Lung (tissue), 11 donors: ENCODE measurements at regions not wholly inside any gene's neighbourhood (a gene's known extent, or its start where the extent isn't known, plus 50 kb on each side); places are given as distances from the start of the nearest gene placed in this dataset.

Experiments
- ATAC-seq: fragments of 200-7000 bp; cut with Tn5 transposase; one replicate; pipeline ENCODE4 v1.9.1; 2020; ENCODE audit warnings: moderate number of reproducible peaks; ENCODE audit not compliant: insufficient read depth, low FRiP score
- DNase-seq, 3 donors: peaks; one replicate each; pipeline ENCODE4 v3.0.0-alpha.2; 2013 to 2017
- H3K27ac ChIP-seq, 2 donors: one replicate each; pipeline ENCODE4 v1.5.1; 2013; ENCODE audit warnings: mild to moderate bottlenecking in 2 of 2, moderate library complexity in 2 of 2, control low read depth in 1 of 2, inconsistent platforms in 1 of 2, low read depth in 1 of 2, low read length in 1 of 2
- H3K27me3 ChIP-seq, 3 donors: one replicate each; pipeline ENCODE4 v1.5.1; 2013; ENCODE audit warnings: low read length in 2 of 3; ENCODE audit not compliant: control insufficient read depth in 3 of 3, insufficient read depth in 3 of 3
- H3K36me3 ChIP-seq, 4 donors: one replicate each; pipeline ENCODE4 v1.5.1; 2013; ENCODE audit warnings: low read length in 4 of 4, mild to moderate bottlenecking in 1 of 4, moderate library complexity in 1 of 4; ENCODE audit not compliant: control insufficient read depth in 4 of 4, insufficient read depth in 4 of 4
- H3K4me1 ChIP-seq, 5 donors: one replicate each; pipeline ENCODE4 v1.5.1; 2013; ENCODE audit warnings: low read length in 5 of 5, mild to moderate bottlenecking in 2 of 5, moderate library complexity in 1 of 5; ENCODE audit not compliant: control insufficient read depth in 5 of 5, insufficient read depth in 5 of 5
- H3K4me3 ChIP-seq: one replicate; pipeline ENCODE4 v1.5.1; 2013; ENCODE audit warnings: mild to moderate bottlenecking, control low read depth, moderate library complexity
- H3K9ac ChIP-seq, 2 donors: one replicate each; pipeline ENCODE4 v1.5.1; 2013; ENCODE audit warnings: low read length in 2 of 2, control low read depth in 1 of 2; ENCODE audit not compliant: insufficient read depth in 1 of 2
- H3K9me3 ChIP-seq, 4 donors: one replicate each; pipeline ENCODE4 v1.5.1; 2013; ENCODE audit warnings: low read length in 3 of 4, mild to moderate bottlenecking in 1 of 4, moderate library complexity in 1 of 4; ENCODE audit not compliant: control insufficient read depth in 4 of 4, insufficient read depth in 3 of 4
- WGBS, 2 donors: extraction: QIAGEN DNeasy Blood & Tissue Kit; methylation state at CpG; one replicate each; pipeline ENCODE4 v1.1.7; 2013; 5-methylcytosine and 5-hydroxymethylcytosine counted together
- TF ChIP-seq, protein P1 (sequence below): IDR thresholded peaks from 2 replicates; pipeline ENCODE4 v1.5.1; 2012; ENCODE audit warnings: mild to moderate bottlenecking; ENCODE audit errors: control extremely low read depth, extremely low read depth
- donor health status: control.
- donor health status: control.
- donor health status: Bipolar disorder and iron deficiency.
- donor health status: healthy.
- donor health status: DM: yes; HTN: yes; CAD: no.

DNA sequence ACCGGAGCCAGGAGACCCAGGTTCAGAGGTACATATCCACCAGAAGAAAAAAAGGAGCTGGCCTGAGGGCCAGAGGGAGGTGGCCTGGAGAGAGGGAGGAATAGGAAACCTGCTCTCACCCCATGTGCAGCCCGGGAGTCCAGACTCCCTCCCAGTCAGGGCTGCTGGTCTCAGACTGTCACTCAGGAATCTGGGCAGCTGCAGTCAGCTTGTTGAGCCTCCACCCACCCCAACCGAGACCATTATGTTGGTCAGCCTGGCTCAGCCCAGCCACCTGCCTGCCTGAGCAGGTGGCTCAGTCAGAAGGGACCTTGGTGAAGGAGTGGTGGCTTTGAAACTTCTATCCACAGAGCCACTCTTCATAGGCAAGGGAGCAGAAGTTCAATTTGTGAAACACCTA lies 53.3 kb upstream of the EPB41L1 start:
- H3K9ac ChIP-seq = no peak overlapping the region
- no peaks in the 10 kb centered on the region for H3K27me3 ChIP-seq
- ATAC-seq (no peak), DNase-seq (no peak)
- H3K36me3 ChIP-seq = no peaks in the 10 kb centered on the region
- H3K4me1 ChIP-seq = peaks cover 0 to 23% (median 7%) of the 10 kb centered on the region in 5 donors
- no peaks in the 10 kb centered on the region for H3K9me3 ChIP-seq
- TF ChIP-seq, protein P1, sequence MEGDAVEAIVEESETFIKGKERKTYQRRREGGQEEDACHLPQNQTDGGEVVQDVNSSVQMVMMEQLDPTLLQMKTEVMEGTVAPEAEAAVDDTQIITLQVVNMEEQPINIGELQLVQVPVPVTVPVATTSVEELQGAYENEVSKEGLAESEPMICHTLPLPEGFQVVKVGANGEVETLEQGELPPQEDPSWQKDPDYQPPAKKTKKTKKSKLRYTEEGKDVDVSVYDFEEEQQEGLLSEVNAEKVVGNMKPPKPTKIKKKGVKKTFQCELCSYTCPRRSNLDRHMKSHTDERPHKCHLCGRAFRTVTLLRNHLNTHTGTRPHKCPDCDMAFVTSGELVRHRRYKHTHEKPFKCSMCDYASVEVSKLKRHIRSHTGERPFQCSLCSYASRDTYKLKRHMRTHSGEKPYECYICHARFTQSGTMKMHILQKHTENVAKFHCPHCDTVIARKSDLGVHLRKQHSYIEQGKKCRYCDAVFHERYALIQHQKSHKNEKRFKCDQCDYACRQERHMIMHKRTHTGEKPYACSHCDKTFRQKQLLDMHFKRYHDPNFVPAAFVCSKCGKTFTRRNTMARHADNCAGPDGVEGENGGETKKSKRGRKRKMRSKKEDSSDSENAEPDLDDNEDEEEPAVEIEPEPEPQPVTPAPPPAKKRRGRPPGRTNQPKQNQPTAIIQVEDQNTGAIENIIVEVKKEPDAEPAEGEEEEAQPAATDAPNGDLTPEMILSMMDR = no peak
- H3K4me3 ChIP-seq = no peak overlapping the region
- peak overlapping the region in 1 of 2 donors; percentile 49 for H3K27ac ChIP-seq
- WGBS, 2 donors = 56 to 72% methylated on average over 3 of the region's 3 CpGs

DNA sequence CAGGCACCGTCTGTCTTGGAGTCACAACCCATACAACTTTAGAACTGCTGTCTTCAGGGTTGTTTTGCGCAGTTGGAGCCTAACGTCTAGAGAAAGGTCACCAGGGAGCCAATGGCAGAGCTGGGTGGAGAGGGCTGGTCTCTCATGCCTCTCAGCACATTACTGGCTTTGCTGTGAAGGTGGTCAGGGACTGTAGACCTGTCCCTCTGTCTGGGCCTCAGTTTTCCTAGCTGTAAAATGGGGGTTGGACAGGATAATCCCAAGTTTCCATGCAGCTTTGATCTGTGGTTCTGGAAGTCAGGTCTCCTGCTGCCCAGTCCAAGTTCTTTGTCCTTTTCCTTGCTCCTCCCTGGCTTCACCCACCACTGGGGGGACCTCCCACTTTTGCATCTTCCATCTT lies 52.2 kb upstream of the EPB41L1 start:
- no peaks in the 10 kb centered on the region for H3K27me3 ChIP-seq
- 64 to 67% methylated on average over 3 of the region's 3 CpGs for WGBS, 2 donors
- no peak overlapping the region for H3K9ac ChIP-seq
- no peaks in the 10 kb centered on the region for H3K36me3 ChIP-seq
- ATAC-seq (no peak), DNase-seq (no peak)
- peak overlapping the region in 1 of 2 donors; percentile 10 for H3K27ac ChIP-seq
- H3K4me1 ChIP-seq = peaks cover 0 to 23% (median 8%) of the 10 kb centered on the region in 5 donors
- TF ChIP-seq, protein P1 = no peak
- no peaks in the 10 kb centered on the region for H3K9me3 ChIP-seq
- H3K4me3 ChIP-seq = no peak overlapping the region

DNA sequence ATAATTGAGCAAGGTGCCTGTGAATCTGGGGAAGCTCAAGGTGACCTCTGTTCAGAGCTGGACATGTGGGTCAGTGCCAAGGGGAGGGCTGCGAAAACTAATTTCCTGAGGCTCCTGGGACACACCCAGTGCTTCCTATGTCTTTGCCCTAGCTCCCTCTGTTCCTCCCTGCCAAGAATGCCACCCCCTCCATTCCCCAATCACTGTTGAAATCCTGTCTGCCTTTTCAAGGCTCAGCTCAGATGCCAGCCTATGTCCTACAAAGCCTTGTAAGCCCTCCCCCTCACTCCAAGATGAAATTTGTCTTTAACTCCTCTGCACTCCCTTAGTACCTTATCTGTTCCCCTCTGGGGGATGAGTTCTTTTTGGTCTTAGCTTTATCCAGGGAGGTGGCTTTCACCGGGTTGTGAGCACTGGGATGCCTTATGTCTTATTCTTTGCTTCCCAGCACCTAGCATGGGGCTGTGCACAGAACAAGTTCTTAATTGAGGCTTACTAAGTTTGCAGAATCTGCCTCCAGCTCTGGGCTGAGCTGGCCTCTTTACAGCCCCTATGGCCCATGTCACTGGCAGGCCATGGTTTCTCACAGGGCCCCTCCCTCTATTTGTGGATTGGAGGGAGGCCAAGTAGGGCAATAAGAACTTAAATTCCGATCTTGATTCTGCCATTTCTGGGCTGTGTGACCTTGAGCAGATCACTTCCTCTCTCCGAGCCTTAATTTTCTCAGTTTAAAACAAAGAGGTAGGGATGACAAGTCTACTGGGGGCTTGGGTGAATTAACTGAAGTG lies 51.5 kb upstream of the EPB41L1 start:
- no peaks in the 10 kb centered on the region for H3K27me3 ChIP-seq
- ATAC-seq (no peak), DNase-seq (peak in 1 of 3 donors; percentile 39)
- H3K9me3 ChIP-seq = no peaks in the 10 kb centered on the region
- H3K4me1 ChIP-seq = peaks cover 0 to 16% (median 8%) of the 10 kb centered on the region in 5 donors
- H3K4me3 ChIP-seq = no peak overlapping the region
- peak overlapping the region in 1 of 2 donors; percentile 28 for H3K27ac ChIP-seq
- no peaks in the 10 kb centered on the region for H3K36me3 ChIP-seq
- WGBS, 2 donors = 34 to 62% methylated on average over 4 of the region's 4 CpGs
- TF ChIP-seq, protein P1 = no peak
- H3K9ac ChIP-seq = peak overlapping the region in 1 of 2 donors; percentile 11
